ENCODE measurements at regions not wholly inside any gene's neighbourhood (a gene's known extent, or its start where the extent isn't known, plus 50 kb on each side); places are given as distances from the start of the nearest gene placed in this dataset.

GRCh38 chr1:62384276-62385005 is 52.4 kb upstream of the USP1 start (continued):
- TF ChIP-seq ZNF791 (tag by site-specific recombination; IDR thresholded peaks at IDR 0.05) (no peak), ZNF544 (tag by site-specific recombination; IDR thresholded peaks at IDR 0.05) (no peak), ZNF621 (tag by site-specific recombination; IDR thresholded peaks at IDR 0.05) (no peak), ZNF645 (tag by site-specific recombination; IDR thresholded peaks at IDR 0.05) (no peak), ZNF239 (tag by site-specific recombination; IDR thresholded peaks at IDR 0.05) (no peak), ZNF623 (tag by site-specific recombination; IDR thresholded peaks at IDR 0.05) (no peak), ZNF513 (tag by site-specific recombination; IDR thresholded peaks at IDR 0.05) (no peak), ZNF366 (tag by site-specific recombination; conservative IDR thresholded peaks at IDR 0.05) (no peak), ZNF843 (tag by site-specific recombination; IDR thresholded peaks at IDR 0.05) (peak; percentile 69; the same call in 1 of the 2 replicates), ZNF426 (tag by site-specific recombination; IDR thresholded peaks at IDR 0.05) (no peak), ZNF580 (tag by site-specific recombination; IDR thresholded peaks at IDR 0.05) (0 out of 2 replicates have a peak, but pooled peaks have one; percentile 48), SP7 (tag by site-specific recombination; IDR thresholded peaks at IDR 0.05) (0 out of 2 replicates have a peak, but pooled peaks have one; percentile 19), ZBTB7A (tag by site-specific recombination; IDR thresholded peaks at IDR 0.05; ENCODE audit: low read depth) (no peak), ZNF521 (tag by site-specific recombination; IDR thresholded peaks at IDR 0.05) (no peak), ZNF138 (tag by site-specific recombination; IDR thresholded peaks at IDR 0.05; ENCODE audit: borderline replicate concordance) (no peak), ZFP37 (tag by site-specific recombination; IDR thresholded peaks at IDR 0.05) (no peak), INSM2 (tag by site-specific recombination; IDR thresholded peaks at IDR 0.05) (peak; percentile 63; the same call in 1 of the 2 replicates), ZNF16 (tag by site-specific recombination; IDR thresholded peaks at IDR 0.05; ENCODE audit: low read depth) (no peak), ZNF24 (tag by site-specific recombination; IDR thresholded peaks at IDR 0.05) (peak; percentile 67; the same call in 1 of the 2 replicates), ZNF132 (tag by site-specific recombination; IDR thresholded peaks at IDR 0.05; ENCODE audit: borderline replicate concordance) (no peak), ZNF785 (tag by site-specific recombination; IDR thresholded peaks at IDR 0.05) (no peak), ZNF560 (tag by site-specific recombination; IDR thresholded peaks at IDR 0.05; ENCODE audit: borderline replicate concordance) (no peak), ZNF394 (tag by site-specific recombination; IDR thresholded peaks at IDR 0.05; ENCODE audit: borderline replicate concordance) (peak; percentile 61; the same call in 1 of the 2 replicates), ZNF311 (tag by site-specific recombination; IDR thresholded peaks at IDR 0.05; ENCODE audit: borderline replicate concordance) (no peak), ZNF610 (tag by site-specific recombination; IDR thresholded peaks at IDR 0.05; ENCODE audit: borderline replicate concordance) (peak; percentile 38; the same call in 1 of the 2 replicates), ZNF701 (tag by site-specific recombination; IDR thresholded peaks at IDR 0.05) (no peak), ZNF501 (tag by site-specific recombination; IDR thresholded peaks at IDR 0.05) (no peak), ZNF10 (tag by site-specific recombination; IDR thresholded peaks at IDR 0.05) (no peak), ZEB2 (tag by site-specific recombination; IDR thresholded peaks at IDR 0.05) (peak; percentile 65)
- TF ChIP-seq, protein P1, sequence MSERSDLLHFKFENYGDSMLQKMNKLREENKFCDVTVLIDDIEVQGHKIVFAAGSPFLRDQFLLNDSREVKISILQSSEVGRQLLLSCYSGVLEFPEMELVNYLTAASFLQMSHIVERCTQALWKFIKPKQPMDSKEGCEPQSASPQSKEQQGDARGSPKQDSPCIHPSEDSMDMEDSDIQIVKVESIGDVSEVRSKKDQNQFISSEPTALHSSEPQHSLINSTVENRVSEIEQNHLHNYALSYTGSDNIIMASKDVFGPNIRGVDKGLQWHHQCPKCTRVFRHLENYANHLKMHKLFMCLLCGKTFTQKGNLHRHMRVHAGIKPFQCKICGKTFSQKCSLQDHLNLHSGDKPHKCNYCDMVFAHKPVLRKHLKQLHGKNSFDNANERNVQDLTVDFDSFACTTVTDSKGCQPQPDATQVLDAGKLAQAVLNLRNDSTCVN (tag by site-specific recombination; optimal IDR thresholded peaks at IDR 0.05): no peak
- TF ChIP-seq, protein P2, sequence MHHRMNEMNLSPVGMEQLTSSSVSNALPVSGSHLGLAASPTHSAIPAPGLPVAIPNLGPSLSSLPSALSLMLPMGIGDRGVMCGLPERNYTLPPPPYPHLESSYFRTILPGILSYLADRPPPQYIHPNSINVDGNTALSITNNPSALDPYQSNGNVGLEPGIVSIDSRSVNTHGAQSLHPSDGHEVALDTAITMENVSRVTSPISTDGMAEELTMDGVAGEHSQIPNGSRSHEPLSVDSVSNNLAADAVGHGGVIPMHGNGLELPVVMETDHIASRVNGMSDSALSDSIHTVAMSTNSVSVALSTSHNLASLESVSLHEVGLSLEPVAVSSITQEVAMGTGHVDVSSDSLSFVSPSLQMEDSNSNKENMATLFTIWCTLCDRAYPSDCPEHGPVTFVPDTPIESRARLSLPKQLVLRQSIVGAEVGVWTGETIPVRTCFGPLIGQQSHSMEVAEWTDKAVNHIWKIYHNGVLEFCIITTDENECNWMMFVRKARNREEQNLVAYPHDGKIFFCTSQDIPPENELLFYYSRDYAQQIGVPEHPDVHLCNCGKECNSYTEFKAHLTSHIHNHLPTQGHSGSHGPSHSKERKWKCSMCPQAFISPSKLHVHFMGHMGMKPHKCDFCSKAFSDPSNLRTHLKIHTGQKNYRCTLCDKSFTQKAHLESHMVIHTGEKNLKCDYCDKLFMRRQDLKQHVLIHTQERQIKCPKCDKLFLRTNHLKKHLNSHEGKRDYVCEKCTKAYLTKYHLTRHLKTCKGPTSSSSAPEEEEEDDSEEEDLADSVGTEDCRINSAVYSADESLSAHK (tag by site-specific recombination; IDR thresholded peaks at IDR 0.05): peak; percentile 71
